NCI-H1092 treated with DMSO at 0.1 percent for 48 hours (cell line): ENCODE measurements at regions not wholly inside any gene's neighbourhood (a gene's known extent, or its start where the extent isn't known, plus 50 kb on each side); places are given as distances from the start of the nearest gene placed in this dataset.
"Not testable (repeated sequence)": the region's sequence is repeated elsewhere in the genome, so short reads cannot be mapped to it uniquely, and the experiment has no call there.

Source experiments
- DNase-seq: peaks from one replicate; lab custom pipeline; 2025; lab: John Stamatoyannopoulos, UW

- no peak for DNase-seq
Measured at GRCh38 chr12:46547421-46548354, 175.1 kb upstream of the SLC38A2 start.

- DNase-seq, result no peak
Measured at GRCh38 chr12:46546634-46547273, 174.2 kb upstream of the SLC38A2 start.

GRCh38 chr12:46543378-46543795 lies 170.8 kb upstream of the SLC38A2 start:
- not testable (repeated sequence) for DNase-seq

GRCh38 chr12:46538976-46539375 lies 166.4 kb upstream of the SLC38A2 start:
- DNase-seq, result no peak

- DNase-seq, result no peak
Measured at GRCh38 chr12:46537387-46537955, 164.9 kb upstream of the SLC38A2 start.

- not testable (repeated sequence) for DNase-seq
Measured at GRCh38 chr12:46536316-46536715, 163.7 kb upstream of the SLC38A2 start.

GRCh38 chr12:46535907-46536306 lies 163.3 kb upstream of the SLC38A2 start:
- no peak for DNase-seq

- DNase-seq, result no peak
Measured at GRCh38 chr12:46535376-46535775, 162.8 kb upstream of the SLC38A2 start.

- DNase-seq, result no peak
Measured at GRCh38 chr12:46534327-46534840, 161.8 kb upstream of the SLC38A2 start.

GRCh38 chr12:46533723-46534122 lies 161.2 kb upstream of the SLC38A2 start:
- no peak for DNase-seq

GRCh38 chr12:46531804-46532203 lies 159.2 kb upstream of the SLC38A2 start:
- DNase-seq, result no peak

GRCh38 chr12:46531059-46531785 lies 158.6 kb upstream of the SLC38A2 start:
- DNase-seq, result no peak

GRCh38 chr12:46530373-46531056 lies 157.9 kb upstream of the SLC38A2 start:
- DNase-seq, result no peak

- no peak for DNase-seq
Measured at GRCh38 chr12:46526233-46526632, 153.7 kb upstream of the SLC38A2 start.

- no peak for DNase-seq
Measured at GRCh38 chr12:46524778-46525177, 152.2 kb upstream of the SLC38A2 start.

- DNase-seq, result no peak
Measured at GRCh38 chr12:46523863-46524770, 151.5 kb upstream of the SLC38A2 start.

GRCh38 chr12:46523446-46523845 lies 150.9 kb upstream of the SLC38A2 start:
- no peak for DNase-seq

- DNase-seq, result no peak
Measured at GRCh38 chr12:46522071-46522470, 149.5 kb upstream of the SLC38A2 start.

- DNase-seq, result no peak
Measured at GRCh38 chr12:46521145-46521544, 148.6 kb upstream of the SLC38A2 start.

GRCh38 chr12:46519407-46519806 lies 146.8 kb upstream of the SLC38A2 start:
- DNase-seq, result no peak
